ENCODE measurements at regions not wholly inside any gene's neighbourhood (a gene's known extent, or its start where the extent isn't known, plus 50 kb on each side); places are given as distances from the start of the nearest gene placed in this dataset.

- no peaks in the 10 kb centered on the region for H3K9me3 ChIP-seq (ENCODE audit: insufficient read depth, low read depth, low read length)
- Mint-ChIP-seq H3K9me3 (ENCODE audit: unreplicated experiment) (peaks cover 2% of the 10 kb centered on the region), H3K4me1 (ENCODE audit: low read depth, unreplicated experiment) (peaks cover 8% of the 10 kb centered on the region), H3K36me3 (ENCODE audit: low read depth, unreplicated experiment) (no peaks in the 10 kb centered on the region), H3K27me3 (ENCODE audit: low read depth, unreplicated experiment) (peaks cover 4% of the 10 kb centered on the region), H3K27ac (ENCODE audit: unreplicated experiment) (peak overlapping the region; percentile 59), H3K4me3 (ENCODE audit: unreplicated experiment) (no peak overlapping the region)
- no peaks in the 10 kb centered on the region for H4K20me1 ChIP-seq (ENCODE audit: insufficient read depth, low read length)
- FAIRE-seq (no peak), DNase-seq (ENCODE audit: low read depth) (no peak)
- no peak overlapping the region for H3K4me3 ChIP-seq (ENCODE audit: insufficient read depth, low read depth, low read length)
- no peaks in the 10 kb centered on the region for H3K36me3 ChIP-seq (ENCODE audit: insufficient read depth, low read length)
- no peak overlapping the region for H2AFZ ChIP-seq (ENCODE audit: low read depth, low read length)
- no peaks in the 10 kb centered on the region for H3K79me2 ChIP-seq (ENCODE audit: insufficient read depth, low read length)
- H3K4me2 ChIP-seq (ENCODE audit: low read length): no peak overlapping the region
- no peak overlapping the region for H3K27ac ChIP-seq (ENCODE audit: low read depth, low read length)
- H3K27me3 ChIP-seq (ENCODE audit: insufficient read depth, low read length): no peaks in the 10 kb centered on the region
- no peaks in the 10 kb centered on the region for H3K4me1 ChIP-seq (ENCODE audit: insufficient read depth, low read length)
- TF ChIP-seq EZH2 (IDR thresholded peaks at IDR 0.05; ENCODE audit: insufficient read depth, low read length) (no peak), CTCF (IDR thresholded peaks at IDR 0.05; ENCODE audit: insufficient read depth, low read depth, low read length) (no peak)
- no peak overlapping the region for H3K9ac ChIP-seq (ENCODE audit: low read length)
Observed at GRCh38 chr3:14001136-14001535, 121.3 kb upstream of the WNT7A start.

GRCh38 chr3:14000556-14000955 lies 120.7 kb upstream of the WNT7A start:
- H3K27ac Mint-ChIP-seq (ENCODE audit: unreplicated experiment): peak overlapping the region; percentile 75
- Histone ChIP-seq H3K79me2 (ENCODE audit: insufficient read depth, low read length) (no peaks in the 10 kb centered on the region), H2AFZ (ENCODE audit: low read depth, low read length) (no peak overlapping the region)

More at GRCh38 chr3:14000556-14000955, 120.7 kb upstream of the WNT7A start:
- FAIRE-seq: no peak
- Histone ChIP-seq H3K4me1 (ENCODE audit: insufficient read depth, low read length) (no peaks in the 10 kb centered on the region), H3K27ac (ENCODE audit: low read depth, low read length) (no peak overlapping the region), H4K20me1 (ENCODE audit: insufficient read depth, low read length) (no peaks in the 10 kb centered on the region), H3K4me2 (ENCODE audit: low read length) (no peak overlapping the region), H3K9me3 (ENCODE audit: insufficient read depth, low read depth, low read length) (no peaks in the 10 kb centered on the region), H3K27me3 (ENCODE audit: insufficient read depth, low read length) (no peaks in the 10 kb centered on the region), H3K4me3 (ENCODE audit: insufficient read depth, low read depth, low read length) (no peak overlapping the region), H3K9ac (ENCODE audit: low read length) (no peak overlapping the region), H3K36me3 (ENCODE audit: insufficient read depth, low read length) (no peaks in the 10 kb centered on the region)
- peaks cover 8% of the 10 kb centered on the region for H3K9me3 Mint-ChIP-seq (ENCODE audit: unreplicated experiment)
- no peak for DNase-seq (ENCODE audit: low read depth)
- no peak overlapping the region for H3K4me3 Mint-ChIP-seq (ENCODE audit: unreplicated experiment)
- H3K4me1 Mint-ChIP-seq (ENCODE audit: low read depth, unreplicated experiment): peaks cover 8% of the 10 kb centered on the region
- H3K27me3 Mint-ChIP-seq (ENCODE audit: low read depth, unreplicated experiment): peaks cover 8% of the 10 kb centered on the region
- H3K36me3 Mint-ChIP-seq (ENCODE audit: low read depth, unreplicated experiment): no peaks in the 10 kb centered on the region
- TF ChIP-seq CTCF (IDR thresholded peaks at IDR 0.05; ENCODE audit: insufficient read depth, low read depth, low read length) (no peak), EZH2 (IDR thresholded peaks at IDR 0.05; ENCODE audit: insufficient read depth, low read length) (no peak)

Data from astrocyte (in vitro differentiated cells and primary cell).